Liver (tissue), 3 donors: ENCODE measurements at regions not wholly inside any gene's neighbourhood (a gene's known extent, or its start where the extent isn't known, plus 50 kb on each side); places are given as distances from the start of the nearest gene placed in this dataset.

Experiments used
- CTCF ChIP-seq: fragments of 150-350 bp; IDR thresholded peaks from 2 replicates; pipeline ENCODE4 v1.5.1; 2017; ENCODE audit warnings: improper control_type of control experiment, low read depth, low read length; ENCODE audit not compliant: missing input control
- GABPA ChIP-seq, 2 donors: IDR thresholded peaks in 1 of 2; conservative IDR thresholded peaks in 1 of 2; 2 replicates each; pipeline ENCODE4 v1.6.1; 2016; ENCODE audit warnings: antibody characterized with exemption in 2 of 2, mild to moderate bottlenecking in 1 of 2, moderate library complexity in 1 of 2
- JUND ChIP-seq, 2 donors: IDR thresholded peaks; 2 replicates each; pipeline ENCODE4 v1.6.1; 2016; ENCODE audit warnings: antibody characterized with exemption in 2 of 2
- MAX ChIP-seq: IDR thresholded peaks from 2 replicates; pipeline ENCODE4 v1.6.1; 2016; ENCODE audit warnings: antibody characterized with exemption
- RAD21 ChIP-seq, 2 donors: IDR thresholded peaks; 2 replicates each; pipeline ENCODE4 v1.6.1; 2016; ENCODE audit warnings: antibody characterized with exemption in 2 of 2, mild to moderate bottlenecking in 2 of 2
- TAF1 ChIP-seq: conservative IDR thresholded peaks from 2 replicates; pipeline ENCODE4 v1.6.1; 2016; ENCODE audit warnings: antibody characterized with exemption, mild to moderate bottlenecking
- YY1 ChIP-seq: IDR thresholded peaks from 2 replicates; pipeline ENCODE4 v1.6.1; 2016; ENCODE audit warnings: antibody characterized with exemption, mild to moderate bottlenecking
- TF ChIP-seq, protein P1 (sequence below): IDR thresholded peaks from 2 replicates; pipeline ENCODE4 v1.6.1; 2016; ENCODE audit warnings: antibody characterized with exemption
- TF ChIP-seq, protein P2 (sequence below): IDR thresholded peaks from 2 replicates; pipeline ENCODE4 v1.6.1; 2016; ENCODE audit warnings: antibody characterized with exemption, mild to moderate bottlenecking
- TF ChIP-seq, protein P3 (sequence below): IDR thresholded peaks from 2 replicates; pipeline ENCODE4 v1.6.1; 2016; ENCODE audit warnings: antibody characterized with exemption
- donor health status: healthy.
- donor health status: healthy.

- TF ChIP-seq CTCF: no peak
- TF ChIP-seq TAF1: no peak
- no peak for TF ChIP-seq JUND (IDR thresholded peaks at IDR 0.05)
- TF ChIP-seq, protein P1, sequence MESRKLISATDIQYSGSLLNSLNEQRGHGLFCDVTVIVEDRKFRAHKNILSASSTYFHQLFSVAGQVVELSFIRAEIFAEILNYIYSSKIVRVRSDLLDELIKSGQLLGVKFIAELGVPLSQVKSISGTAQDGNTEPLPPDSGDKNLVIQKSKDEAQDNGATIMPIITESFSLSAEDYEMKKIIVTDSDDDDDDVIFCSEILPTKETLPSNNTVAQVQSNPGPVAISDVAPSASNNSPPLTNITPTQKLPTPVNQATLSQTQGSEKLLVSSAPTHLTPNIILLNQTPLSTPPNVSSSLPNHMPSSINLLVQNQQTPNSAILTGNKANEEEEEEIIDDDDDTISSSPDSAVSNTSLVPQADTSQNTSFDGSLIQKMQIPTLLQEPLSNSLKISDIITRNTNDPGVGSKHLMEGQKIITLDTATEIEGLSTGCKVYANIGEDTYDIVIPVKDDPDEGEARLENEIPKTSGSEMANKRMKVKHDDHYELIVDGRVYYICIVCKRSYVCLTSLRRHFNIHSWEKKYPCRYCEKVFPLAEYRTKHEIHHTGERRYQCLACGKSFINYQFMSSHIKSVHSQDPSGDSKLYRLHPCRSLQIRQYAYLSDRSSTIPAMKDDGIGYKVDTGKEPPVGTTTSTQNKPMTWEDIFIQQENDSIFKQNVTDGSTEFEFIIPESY: no peak
- no peak for TF ChIP-seq MAX
- TF ChIP-seq, protein P2, sequence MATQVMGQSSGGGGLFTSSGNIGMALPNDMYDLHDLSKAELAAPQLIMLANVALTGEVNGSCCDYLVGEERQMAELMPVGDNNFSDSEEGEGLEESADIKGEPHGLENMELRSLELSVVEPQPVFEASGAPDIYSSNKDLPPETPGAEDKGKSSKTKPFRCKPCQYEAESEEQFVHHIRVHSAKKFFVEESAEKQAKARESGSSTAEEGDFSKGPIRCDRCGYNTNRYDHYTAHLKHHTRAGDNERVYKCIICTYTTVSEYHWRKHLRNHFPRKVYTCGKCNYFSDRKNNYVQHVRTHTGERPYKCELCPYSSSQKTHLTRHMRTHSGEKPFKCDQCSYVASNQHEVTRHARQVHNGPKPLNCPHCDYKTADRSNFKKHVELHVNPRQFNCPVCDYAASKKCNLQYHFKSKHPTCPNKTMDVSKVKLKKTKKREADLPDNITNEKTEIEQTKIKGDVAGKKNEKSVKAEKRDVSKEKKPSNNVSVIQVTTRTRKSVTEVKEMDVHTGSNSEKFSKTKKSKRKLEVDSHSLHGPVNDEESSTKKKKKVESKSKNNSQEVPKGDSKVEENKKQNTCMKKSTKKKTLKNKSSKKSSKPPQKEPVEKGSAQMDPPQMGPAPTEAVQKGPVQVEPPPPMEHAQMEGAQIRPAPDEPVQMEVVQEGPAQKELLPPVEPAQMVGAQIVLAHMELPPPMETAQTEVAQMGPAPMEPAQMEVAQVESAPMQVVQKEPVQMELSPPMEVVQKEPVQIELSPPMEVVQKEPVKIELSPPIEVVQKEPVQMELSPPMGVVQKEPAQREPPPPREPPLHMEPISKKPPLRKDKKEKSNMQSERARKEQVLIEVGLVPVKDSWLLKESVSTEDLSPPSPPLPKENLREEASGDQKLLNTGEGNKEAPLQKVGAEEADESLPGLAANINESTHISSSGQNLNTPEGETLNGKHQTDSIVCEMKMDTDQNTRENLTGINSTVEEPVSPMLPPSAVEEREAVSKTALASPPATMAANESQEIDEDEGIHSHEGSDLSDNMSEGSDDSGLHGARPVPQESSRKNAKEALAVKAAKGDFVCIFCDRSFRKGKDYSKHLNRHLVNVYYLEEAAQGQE: no peak
- TF ChIP-seq GABPA (IDR thresholded peaks at IDR 0.05 in 1 of 2, conservative IDR thresholded peaks at IDR 0.05 in 1 of 2): no peak
- no peak for TF ChIP-seq YY1
- no peak for TF ChIP-seq RAD21 (IDR thresholded peaks at IDR 0.05)
- TF ChIP-seq, protein P3, sequence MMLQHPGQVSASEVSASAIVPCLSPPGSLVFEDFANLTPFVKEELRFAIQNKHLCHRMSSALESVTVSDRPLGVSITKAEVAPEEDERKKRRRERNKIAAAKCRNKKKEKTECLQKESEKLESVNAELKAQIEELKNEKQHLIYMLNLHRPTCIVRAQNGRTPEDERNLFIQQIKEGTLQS: no peak
Measured at GRCh38 chr10:59537501-59537900, 172.1 kb downstream of the SLC16A9 start.
